ENCODE measurements at regions not wholly inside any gene's neighbourhood (a gene's known extent, or its start where the extent isn't known, plus 50 kb on each side); places are given as distances from the start of the nearest gene placed in this dataset.

DNA sequence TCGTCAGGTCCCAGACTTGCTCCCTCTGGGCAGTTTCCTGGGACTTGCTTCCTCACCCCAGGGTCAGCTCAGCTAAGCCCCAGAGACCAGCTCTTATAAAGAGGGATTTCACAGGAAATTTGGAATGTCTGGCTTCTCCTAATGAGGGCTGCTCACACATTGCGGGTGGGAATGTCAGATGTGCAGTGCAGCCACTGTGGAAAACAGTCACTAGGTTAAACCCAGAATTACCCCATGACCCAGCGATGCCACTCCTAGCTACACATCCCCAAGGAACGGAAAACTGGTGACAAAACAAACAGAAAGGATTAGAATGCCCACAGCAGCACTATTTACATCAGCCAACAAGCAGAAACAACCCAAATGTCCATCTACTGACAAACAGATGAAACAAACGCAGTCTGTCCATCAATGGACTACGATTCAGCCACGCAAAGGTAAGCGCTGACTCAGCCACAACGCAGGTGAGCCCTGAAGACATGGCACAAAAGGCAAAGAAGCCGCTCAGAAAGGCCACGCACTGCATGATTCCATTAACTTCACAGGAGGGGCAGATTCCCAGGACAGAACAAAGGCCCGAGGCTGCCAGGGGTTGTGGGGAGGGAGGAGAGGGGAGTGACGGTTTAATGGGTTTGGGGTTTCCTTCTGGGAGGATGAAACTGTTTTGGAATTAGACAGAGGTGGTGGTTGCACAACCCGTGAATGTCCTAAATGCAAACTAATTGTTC, 63.0 kb downstream of the NCOR2 start:
- no peak for DNase-seq (ENCODE audit: low read depth)

DNA sequence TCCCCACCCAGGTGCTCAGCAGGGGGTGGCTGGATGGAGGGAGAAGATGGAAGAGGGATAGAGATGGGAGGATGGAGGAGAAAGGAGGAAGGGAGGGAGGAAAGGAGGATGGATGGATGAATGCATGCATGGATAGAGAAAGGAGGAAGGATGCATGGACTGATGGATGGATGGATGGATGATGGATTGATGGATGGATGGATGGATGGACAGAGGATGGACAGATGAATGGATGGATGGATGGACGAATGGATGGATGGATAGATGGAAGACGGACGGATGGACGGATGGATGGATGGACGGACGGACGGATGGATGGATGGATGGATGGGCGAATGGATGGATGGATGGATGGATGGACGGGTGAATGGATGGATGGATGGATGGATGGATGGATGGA, 64.1 kb downstream of the NCOR2 start:
- no peak for DNase-seq (ENCODE audit: low read depth)

DNA sequence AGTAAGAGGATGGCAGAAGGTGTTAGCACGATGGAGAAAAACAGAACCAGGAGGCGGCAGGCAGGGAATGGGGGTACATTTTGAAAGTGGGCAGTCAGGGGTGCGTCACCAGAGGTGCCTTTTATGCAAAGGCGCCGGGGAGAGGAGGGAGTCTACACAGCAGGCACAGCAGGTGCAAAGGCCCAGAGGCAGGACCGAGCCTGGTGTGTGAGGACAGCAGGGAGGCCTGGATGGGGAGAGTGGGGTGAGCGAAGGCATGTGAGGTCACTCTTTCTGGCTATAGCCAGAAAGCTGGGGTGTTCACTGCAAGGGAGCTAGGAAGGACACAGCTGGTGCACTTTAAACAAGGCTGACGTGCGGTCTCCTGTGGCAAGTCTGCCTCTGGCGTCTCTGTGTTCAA, 65.0 kb downstream of the NCOR2 start:
- DNase-seq (ENCODE audit: low read depth) = no peak

DNA sequence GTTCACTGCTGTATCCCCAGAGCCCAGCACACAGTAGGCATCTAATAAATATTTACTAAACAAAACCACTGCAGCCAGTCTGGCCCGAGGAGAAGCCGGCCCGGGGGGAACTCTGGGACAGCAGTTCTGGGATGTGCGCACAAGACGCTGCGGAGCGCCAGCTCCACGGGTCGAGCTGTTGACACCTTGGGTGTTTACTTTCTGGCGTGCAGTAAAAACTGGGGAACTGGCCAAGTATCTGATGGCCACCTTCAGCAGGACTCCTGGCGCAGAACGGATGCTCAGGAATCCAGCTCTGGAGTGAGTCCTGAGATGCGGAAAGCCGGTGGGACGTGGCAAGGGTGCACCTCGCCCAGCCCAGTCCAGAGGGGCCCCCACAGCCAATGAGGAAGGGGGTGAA, 65.6 kb downstream of the NCOR2 start:
- no peak for DNase-seq (ENCODE audit: low read depth)

DNA sequence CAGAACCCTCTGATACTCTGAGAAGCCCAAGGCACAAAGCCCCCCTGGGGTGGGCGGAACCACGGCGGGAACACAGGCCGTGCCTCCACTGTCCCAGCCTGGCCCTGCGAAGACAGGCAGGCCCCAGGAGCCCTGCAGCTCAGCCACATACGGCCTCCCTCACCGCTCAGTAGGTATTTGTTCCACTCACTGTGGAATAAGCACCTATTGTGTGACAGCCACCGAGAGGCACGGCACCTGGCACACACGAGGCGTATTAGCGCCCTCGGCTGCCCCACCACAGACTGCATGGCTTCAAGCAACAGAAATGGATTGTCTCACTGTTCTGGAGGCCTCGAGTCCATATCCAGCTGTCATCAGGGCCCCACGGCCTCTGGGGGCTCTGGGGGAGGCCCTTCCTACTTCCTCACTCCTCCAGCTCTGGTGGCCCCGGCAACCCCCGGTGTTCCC, 66.3 kb downstream of the NCOR2 start:
- no peak for DNase-seq (ENCODE audit: low read depth)

DNA sequence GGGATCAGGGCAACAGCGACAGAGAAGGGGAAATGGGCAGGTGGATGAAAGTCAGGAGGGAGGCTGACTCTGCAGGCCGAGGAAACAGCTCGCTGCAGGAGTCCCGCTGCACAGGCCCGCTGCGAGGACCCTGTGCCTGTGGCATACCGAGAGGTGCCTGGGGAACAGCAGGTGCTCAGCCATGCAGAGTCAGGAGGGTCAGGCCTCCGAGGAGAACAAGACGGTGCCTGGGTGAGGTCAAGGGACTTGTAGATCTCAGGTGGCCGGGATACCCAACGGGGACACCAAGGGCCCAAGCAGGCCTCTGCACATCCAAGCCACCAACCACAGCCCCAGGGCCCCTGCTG, 67.5 kb downstream of the NCOR2 start:
- DNase-seq (ENCODE audit: low read depth) = no peak

DNA sequence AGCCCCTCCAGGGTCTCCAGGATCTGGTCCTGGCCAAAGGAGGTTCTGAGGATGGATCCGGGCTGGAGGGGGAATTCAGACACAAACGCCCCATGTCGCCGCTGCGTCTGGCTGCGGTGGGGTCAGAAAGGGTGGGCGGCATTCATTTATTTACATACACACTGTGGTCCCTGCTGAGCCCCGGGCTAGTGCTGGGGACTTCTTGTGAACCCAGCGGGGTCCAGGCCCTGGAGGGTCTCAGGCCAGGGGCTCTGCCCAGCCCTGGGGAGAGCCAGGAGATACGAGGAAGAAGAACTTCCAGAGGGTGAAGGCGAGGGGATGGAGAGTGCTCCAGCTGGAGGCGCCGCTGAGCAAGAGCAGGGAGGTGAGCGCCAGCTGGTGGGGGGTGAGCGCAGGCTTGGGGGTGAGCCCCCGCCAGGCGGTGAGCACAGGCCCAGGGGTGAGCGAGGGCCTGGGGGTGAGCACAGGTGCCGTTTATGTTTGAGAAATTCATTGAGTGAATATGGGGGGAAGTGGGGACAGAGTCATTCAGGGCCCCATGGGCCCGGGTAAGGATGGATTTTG, 68.1 kb downstream of the NCOR2 start:
- DNase-seq (ENCODE audit: low read depth) = no peak

DNA sequence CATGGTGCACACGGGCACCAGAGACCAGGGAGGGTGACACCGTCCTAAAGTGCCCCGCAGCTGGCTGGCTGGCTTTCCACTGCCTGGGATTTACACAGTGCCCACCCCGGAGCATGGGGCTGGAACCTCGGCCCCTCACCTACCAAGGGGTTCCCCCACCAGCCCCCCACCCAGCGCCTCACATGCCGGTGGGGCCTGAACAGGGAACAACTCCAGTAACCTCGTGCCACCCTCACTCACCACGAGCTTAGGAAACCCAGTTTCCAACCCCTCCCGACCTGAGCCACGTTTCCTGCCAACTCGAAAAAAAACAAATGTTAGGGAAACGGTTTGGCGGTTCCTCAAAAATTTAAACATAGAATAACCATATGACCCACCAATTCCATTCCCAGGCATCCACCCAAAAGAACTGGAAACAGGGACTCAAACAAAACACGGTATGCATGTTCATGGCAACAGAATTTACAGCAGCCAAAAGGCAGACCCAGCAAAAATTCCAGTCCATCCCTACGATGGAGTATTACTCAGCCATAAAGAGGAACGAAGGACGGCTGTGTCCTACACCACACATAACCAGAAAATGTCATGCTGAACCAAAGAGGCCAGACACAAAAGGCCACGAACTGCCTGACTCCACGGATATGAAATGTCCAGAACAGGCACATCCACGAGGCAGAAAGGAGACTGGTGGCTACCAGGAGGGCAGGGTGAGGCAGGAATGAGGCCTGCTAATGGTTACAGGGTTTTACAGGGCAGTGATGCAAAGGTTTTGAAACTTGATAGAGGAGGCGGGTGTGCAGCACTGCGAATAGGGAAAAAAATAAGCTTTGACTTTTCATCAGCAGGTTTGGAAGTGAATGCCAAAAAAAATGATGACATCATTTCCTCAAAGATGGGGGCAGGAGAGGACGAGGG, 68.9 kb downstream of the NCOR2 start:
- peak; percentile 73 for DNase-seq (ENCODE audit: low read depth)

DNA sequence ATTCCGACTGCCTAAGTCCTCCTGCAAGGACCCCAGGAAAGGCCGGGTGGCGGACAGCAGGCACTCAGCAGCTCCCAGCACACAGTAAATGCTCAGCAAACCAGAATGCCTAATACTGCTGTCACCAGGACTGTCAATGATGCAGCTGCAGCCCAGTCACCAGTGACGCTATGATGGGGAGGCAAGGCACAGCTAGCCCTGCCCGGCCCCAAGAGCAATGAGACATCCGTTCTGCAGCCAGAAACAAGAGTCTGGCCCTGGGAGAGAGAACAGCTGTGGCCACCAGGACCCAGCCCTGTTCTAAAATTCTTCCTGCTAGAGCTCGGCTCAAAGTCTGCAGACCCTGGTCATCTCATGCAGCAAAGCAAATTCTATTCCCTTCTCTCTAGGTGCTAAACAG, 69.8 kb downstream of the NCOR2 start:
- DNase-seq (ENCODE audit: low read depth) = peak; percentile 77

DNA sequence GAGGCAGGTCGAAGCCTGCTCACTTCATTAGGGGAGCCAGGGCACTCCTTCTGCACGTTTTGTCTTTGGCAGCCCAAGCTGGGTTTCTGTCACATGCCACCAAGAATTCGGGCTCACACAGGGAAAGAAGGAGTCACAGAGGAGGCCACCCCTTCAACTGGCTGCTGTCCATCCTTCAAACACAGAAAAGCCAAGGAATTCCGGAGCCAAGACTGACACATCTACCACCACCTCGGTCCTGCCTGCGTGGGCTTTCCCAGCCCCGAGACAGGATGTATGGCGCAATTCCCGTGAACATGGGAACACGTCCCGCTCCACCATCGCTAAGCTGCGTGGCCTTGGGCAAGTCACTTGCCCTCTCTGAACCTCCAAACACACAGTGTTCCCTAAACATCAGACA, 70.4 kb downstream of the NCOR2 start:
- no peak for DNase-seq (ENCODE audit: low read depth)

DNA sequence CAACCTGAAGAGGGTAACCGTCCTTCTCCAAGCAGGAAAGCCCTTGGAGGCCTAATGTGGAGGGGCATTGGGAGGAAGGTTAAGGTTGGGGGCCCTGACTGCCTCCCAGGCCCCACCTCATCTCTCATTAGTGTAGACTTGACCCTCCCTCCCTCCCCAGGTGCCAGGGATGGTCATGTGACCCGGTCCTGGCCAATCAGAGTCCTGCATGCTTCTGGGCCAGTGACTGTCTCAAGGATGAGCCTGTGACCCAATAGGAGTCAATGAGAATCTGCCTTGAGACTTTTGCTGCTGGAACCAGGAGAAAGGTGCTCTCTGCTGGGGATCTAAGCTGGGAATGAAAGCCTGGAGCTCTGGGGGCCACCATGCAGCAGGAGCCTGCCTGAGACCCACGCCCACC, 70.8 kb downstream of the NCOR2 start:
- no peak for DNase-seq (ENCODE audit: low read depth)

DNA sequence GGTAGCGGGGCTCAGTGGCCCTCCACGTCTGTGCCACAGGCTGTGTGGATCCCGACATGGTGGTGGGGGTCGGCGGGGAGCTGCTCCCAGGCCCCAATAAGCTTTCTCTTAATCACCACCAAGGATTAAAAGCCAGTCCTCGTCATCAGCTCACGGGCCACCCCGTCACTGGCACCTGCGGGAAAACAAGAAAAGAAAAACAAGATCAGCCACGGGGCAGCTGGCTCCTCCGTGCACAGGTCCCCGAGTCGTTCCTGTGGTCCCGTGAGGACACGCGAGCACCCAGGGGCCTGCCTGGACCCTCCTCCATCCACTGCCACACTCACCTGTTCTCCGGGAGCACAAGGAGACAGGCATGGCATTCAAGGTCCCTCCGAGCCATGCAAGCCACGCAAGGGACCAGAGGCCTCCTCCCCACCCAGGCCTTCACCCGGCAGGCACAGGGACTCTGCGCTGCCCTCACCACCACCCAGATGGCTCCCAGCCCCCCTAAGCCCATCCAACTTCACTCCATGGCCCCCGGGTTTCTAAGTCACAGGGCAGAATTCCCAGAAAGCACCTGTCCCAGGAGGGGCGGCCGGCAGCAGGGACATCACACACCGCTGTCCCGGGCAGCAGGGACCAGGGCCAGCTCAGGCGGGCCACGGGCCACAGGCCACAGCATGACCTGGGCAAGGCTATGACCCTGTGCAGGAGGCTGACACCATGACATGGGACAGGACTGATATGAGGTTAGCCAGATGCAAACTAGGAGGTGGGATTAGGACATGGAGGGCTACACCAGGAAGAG, 72.0 kb downstream of the NCOR2 start:
- DNase-seq (ENCODE audit: low read depth) = no peak

DNA sequence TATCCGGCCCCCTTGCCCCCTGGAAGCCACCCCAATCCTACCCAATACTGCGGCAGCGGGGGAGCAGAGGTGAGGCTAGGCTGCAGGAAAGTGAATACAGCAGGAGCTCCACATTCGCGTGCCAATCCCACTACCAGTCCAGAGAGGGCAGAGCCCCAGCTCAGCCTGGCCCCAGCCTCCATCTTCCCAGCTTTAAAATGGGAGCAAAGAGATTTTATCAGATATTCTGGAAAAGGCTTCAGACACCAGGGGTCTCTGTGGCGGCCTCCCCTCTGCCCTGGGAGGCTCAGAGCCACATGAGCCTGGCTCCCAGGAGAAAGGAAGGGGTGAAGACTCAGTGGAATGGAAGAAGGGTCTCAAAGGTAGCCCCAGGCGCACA, 72.7 kb downstream of the NCOR2 start:
- no peak for DNase-seq (ENCODE audit: low read depth)

DNA sequence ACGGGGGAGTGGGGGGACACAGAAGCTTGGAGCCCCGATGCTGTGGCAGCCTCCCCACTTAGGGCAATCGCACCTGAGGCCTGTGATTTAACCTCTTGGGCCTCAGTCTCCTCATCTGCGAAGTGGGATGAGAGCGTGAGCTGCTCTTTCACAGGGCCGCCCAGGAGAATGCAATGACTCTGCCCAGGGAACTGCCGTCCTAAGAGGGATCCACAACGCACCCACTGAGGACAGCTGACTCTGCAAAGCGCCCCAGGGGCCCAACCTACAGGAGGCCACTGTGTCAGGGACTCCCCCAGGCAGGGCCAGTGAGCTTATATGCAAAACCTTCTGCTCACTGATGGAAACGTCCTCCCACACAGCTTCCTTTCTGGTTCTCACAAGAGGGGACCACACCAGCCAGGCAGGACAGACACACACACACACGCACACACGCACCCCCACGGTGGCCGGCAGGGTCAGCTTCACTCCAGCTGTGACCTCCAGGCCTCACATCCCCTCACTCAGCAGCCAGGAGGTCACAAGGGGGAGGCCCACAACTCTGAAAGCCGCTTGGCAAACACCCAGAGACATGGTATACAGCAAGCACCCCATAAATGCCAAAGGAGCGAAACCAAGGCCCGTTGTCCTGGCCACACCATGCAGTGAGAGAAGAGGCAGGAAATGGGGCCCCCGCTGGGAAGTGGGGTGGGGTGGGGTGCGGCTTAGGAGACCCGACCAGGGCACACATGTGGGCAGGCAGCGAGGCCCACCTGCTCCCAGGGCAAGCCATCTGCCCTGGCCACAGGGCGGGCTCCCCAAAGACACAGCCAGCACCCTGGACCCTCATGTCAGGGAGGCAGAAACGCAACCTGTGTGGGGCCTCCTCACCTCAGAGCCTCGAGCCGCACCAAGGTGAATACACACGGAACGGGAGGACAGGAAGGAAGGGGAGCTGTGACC, 73.3 kb downstream of the NCOR2 start:
- DNase-seq (ENCODE audit: low read depth) = no peak

DNA sequence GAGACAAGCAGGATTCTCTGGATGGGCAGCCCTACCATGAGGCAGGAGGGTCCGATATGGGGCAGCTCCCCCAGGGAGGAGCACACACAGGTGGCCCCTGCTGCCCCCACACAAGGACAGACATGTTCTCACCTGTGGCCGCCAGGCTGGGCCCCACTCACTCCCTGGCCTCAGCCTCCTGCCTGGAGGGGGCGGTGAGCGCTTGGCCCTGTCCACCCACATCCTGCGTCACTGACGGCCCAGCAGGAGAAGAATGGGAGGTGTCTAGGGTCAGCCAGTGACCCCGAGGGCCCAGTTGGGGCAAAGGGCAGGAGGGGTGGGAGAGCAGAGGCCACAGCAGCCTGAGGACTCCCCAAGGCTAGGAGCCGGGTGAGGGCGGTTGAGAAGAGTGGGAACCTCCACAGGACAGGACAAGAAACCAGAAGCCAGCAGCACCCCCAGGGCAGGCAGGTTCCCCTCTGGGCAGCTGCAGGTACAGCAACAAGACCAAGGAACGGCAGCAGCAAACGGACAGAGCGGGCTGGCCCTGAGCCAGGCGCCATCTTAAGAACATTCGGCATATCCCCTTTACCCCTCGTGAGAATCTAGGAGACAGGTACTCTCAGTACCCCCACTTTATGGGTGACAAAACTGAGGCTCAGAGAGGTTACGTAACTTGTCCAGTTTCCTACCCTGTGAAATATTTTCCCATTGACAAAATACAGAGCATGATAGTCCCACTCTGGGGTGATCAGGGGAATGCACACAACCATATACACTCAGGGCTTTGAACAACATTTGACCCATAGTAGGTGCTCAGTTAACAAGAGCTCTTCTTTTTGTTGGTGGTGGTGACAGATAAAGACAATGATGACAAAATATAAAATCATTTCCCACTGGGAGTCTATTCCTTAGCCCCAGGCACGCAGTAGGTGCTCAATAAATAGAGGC, 74.3 kb downstream of the NCOR2 start:
- no peak for DNase-seq (ENCODE audit: low read depth)

DNA sequence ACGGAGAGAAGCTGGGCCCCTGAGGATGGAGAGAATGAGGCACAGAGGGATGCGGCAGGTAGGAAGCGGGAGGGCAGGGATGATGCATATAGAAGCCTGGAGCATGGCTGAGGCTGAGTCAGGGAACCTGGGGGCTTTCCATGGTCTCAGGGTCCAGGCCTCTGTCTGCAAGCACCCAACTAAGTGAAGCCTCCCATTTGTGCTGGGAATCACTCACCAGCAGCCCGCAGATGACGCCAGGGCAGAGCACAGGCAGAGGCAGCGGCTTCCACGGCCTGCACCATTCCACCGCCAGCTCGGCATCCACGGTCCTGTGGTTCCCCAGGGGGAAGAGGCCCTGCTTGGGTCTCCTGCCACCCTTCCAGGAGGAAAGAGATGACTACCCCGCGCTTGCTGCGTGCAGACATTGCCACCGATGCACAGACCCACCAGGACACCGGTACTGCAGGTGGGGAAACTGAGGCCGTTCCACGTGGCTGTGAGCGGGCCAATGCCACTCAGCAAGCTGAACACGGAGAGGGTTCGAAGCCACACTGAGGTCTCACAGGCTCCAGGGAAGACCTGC, 75.5 kb downstream of the NCOR2 start:
- no peak for DNase-seq (ENCODE audit: low read depth)

DNA sequence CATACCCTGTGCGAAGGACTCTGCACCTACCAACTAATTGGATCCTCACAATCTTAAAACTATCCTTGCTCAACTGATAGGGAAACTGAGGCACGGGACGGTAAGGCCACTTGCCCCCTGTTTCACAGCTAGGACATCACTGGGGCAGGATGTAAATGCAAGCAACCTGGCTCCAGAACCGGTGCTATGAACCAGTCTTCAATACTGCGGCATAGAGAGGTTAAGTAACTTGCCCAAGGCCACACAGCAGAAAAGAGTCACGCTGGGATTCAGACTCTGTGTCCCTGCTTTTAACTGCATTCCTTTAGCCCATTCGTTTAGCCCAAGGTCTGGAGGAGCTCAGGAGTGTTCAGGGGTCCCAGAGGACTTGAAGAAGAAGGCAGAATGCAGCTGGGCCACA, 76.1 kb downstream of the NCOR2 start:
- DNase-seq (ENCODE audit: low read depth) = no peak

DNA sequence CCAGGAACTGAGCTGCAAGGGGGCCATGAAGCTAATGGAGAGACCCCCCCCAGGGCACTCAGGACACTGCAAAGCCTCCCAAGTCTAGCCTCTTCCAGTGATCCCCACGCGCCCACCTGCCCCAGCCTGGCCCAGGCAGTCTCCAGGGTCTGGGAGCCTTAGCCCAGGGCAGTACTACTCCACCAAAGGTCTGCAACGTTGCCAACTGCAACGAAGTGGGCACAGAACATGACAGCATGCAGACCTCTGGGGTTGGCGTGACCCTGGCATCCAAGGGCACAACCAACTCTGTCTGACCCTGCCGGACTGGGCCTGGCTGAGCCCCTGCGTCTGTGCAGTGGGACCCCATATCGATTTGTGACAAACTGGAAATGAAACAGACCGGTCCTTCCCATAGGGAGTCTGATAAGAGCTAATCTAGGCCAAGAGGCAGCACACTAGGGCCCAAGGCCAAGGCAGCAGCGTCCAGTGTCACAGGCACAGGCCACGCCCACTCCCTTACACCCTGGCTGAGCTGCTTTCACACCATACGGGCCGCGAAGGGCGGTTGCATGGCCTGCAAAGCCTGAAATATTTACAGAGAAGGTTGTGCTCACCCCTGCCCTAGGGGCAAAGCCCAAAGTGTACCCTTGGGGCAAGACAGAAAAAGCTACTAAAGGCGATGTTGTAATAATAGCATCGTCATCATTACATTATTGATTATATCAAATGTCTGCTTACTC, 76.7 kb downstream of the NCOR2 start:
- DNase-seq (ENCODE audit: low read depth) = no peak

DNA sequence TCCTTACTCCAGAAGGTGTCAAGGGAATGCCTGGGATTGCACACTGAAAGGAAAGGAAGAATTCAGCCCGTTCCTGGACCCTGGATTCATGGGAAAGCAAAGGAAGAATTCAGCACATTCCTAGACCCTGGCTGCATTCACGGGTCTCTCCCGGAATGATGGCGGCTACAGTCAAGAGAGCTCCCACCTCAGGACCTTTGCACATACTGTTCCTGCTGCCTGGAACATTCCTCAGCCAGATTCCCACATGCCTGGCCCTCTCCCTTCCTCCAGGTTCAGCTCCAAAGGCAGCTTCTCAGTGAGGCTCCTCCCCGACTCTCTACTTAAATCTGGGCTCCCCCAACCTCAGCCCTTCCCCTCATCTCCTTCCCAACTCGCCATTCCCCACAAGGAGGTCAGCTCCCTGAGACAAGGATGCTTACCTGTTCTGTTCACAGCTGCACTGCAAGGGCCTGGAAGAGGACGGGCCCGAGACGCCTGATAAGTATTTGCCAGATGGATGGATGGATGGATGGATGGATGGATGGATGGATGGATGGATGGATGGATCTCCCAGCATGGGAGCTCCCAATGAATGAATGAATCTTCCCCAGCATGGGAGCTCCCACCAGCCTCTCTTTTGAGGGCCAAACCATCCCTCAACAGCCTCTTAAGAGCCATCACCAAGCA, 77.4 kb downstream of the NCOR2 start:
- DNase-seq (ENCODE audit: low read depth) = no peak

Data from GM04503 (cell line).